ENCODE measurements at regions not wholly inside any gene's neighbourhood (a gene's known extent, or its start where the extent isn't known, plus 50 kb on each side); places are given as distances from the start of the nearest gene placed in this dataset.

- no peak for FAIRE-seq
- no peak overlapping the region for H3K14ac ChIP-seq (ENCODE audit: insufficient read length)
- no peak overlapping the region for H2AK5ac ChIP-seq (ENCODE audit: low read depth, low read length)
Observed at GRCh38 chr16:77643176-77643575, 79.1 kb upstream of the NUDT7 start.

More at GRCh38 chr16:77643176-77643575, 79.1 kb upstream of the NUDT7 start:
- ChIA-PET POLR2A (ENCODE audit: partially characterized antibody) (no interaction called here), CTCF (ENCODE audit: partially characterized antibody) (interaction anchor here (0.7 to 1.4 kb wide), 2 partner anchors 10 to 44 kb away, joined by 3 to 4 read pairs; no protein-coding TSS in a partner anchor)
- no peaks in the 10 kb centered on the region for H3K9me3 ChIP-seq (ENCODE audit: insufficient read depth in 2 of 2, low read depth in 1 of 2, low read length in 1 of 2)
- no peaks in the 10 kb centered on the region for H3K36me3 ChIP-seq (ENCODE audit: control insufficient read depth in 2 of 4, insufficient read depth in 4 of 4, low read length in 3 of 4)
- H2BK15ac ChIP-seq (ENCODE audit: low read length) = no peak overlapping the region
- no peak overlapping the region for H3K27ac ChIP-seq (ENCODE audit: low read depth, low read length)
- H3K79me2 ChIP-seq (ENCODE audit: control insufficient read depth in 1 of 2, insufficient read depth in 2 of 2, low read length in 2 of 2) = no peaks in the 10 kb centered on the region
- no peak overlapping the region for H2AFZ ChIP-seq (ENCODE audit: low read length)
- H3K23me2 ChIP-seq (ENCODE audit: low read depth, low read length) = no peaks in the 10 kb centered on the region
- H2BK20ac ChIP-seq (ENCODE audit: low read length) = no peak overlapping the region
- H3K9ac ChIP-seq (replicated peaks in 1 of 4; ENCODE audit: extremely low read depth in 1 of 4, low read depth in 3 of 4, low read length in 3 of 4) = no peak overlapping the region
- no peaks in the 10 kb centered on the region for H3K4me1 ChIP-seq (replicated peaks in 1 of 4; ENCODE audit: control insufficient read depth in 3 of 4, insufficient read depth in 4 of 4, low read length in 3 of 4)
- H3K4ac ChIP-seq (replicated peaks; ENCODE audit: insufficient read length, low read depth, low read length) = no peak overlapping the region
- H2BK120ac ChIP-seq (replicated peaks; ENCODE audit: low read depth, low read length) = no peak overlapping the region
- H3K79me1 ChIP-seq (ENCODE audit: low read depth, low read length) = no peaks in the 10 kb centered on the region
- H3K23ac ChIP-seq (ENCODE audit: insufficient read length) = no peak overlapping the region
- TF ChIP-seq SP2 (IDR thresholded peaks at IDR 0.05; ENCODE audit: low read length) (no peak), JUND (IDR thresholded peaks at IDR 0.05; ENCODE audit: low read length) (no peak), PHF8 (conservative IDR thresholded peaks at IDR 0.05; ENCODE audit: low read depth, low read length) (no peak), HDAC2 (IDR thresholded peaks at IDR 0.05; ENCODE audit: borderline replicate concordance in 1 of 2, low read depth in 2 of 2, low read length in 2 of 2) (no peak), CTBP2 (IDR thresholded peaks at IDR 0.05; ENCODE audit: borderline replicate concordance, insufficient read depth, insufficient read length, low read length) (no peak), ZNF274 (IDR thresholded peaks at IDR 0.05; ENCODE audit: borderline replicate concordance, extremely low read depth, low read length) (no peak), EP300 (IDR thresholded peaks at IDR 0.05; ENCODE audit: borderline replicate concordance in 1 of 2, low read depth in 2 of 2, low read length in 2 of 2) (no peak), KDM1A (IDR thresholded peaks at IDR 0.05; ENCODE audit: borderline replicate concordance, low read length) (no peak), CHD1 (IDR thresholded peaks at IDR 0.05; ENCODE audit: low read depth, low read length) (no peak), TEAD4 (IDR thresholded peaks at IDR 0.05; ENCODE audit: low read depth, low read length) (no peak)
- H4K8ac ChIP-seq (ENCODE audit: extremely low read depth, insufficient read depth, low read length) = no peak overlapping the region
- H4K20me1 ChIP-seq (replicated peaks in 1 of 2; ENCODE audit: control insufficient read depth in 1 of 2, insufficient read depth in 2 of 2, low read length in 2 of 2) = no peaks in the 10 kb centered on the region
- no peak for DNase-seq (ENCODE audit: low read depth in 1 of 2, low spot score in 2 of 2)
- H2BK5ac ChIP-seq (ENCODE audit: low read depth, low read length) = no peak overlapping the region
- no peak overlapping the region for H4K91ac ChIP-seq (replicated peaks; ENCODE audit: insufficient read length, low read length)
- H3K4me3 ChIP-seq (ENCODE audit: extremely low read depth in 1 of 4, insufficient read depth in 2 of 4, low read depth in 3 of 4, low read length in 4 of 4) = no peak overlapping the region
- H3K4me2 ChIP-seq (ENCODE audit: insufficient read depth in 1 of 2, low read depth in 2 of 2, low read length in 2 of 2) = no peak overlapping the region
- no peak overlapping the region for H2BK12ac ChIP-seq (ENCODE audit: low read depth, low read length)
- no peak overlapping the region for H3K56ac ChIP-seq (replicated peaks; ENCODE audit: insufficient read length, low read depth, low read length)
- H4K5ac ChIP-seq (ENCODE audit: insufficient read length, low read depth, low read length) = no peak overlapping the region
- H3K27me3 ChIP-seq (replicated peaks in 1 of 4; ENCODE audit: control insufficient read depth in 3 of 4, extremely low read depth in 1 of 4, insufficient read depth in 3 of 4, low read length in 3 of 4) = no peaks in the 10 kb centered on the region
- no peak overlapping the region for H3K18ac ChIP-seq (ENCODE audit: extremely low read depth, low read length)
- whole genome bisulfite sequencing, 2 experiments (ENCODE audit: extremely low coverage in 1 of 2, insufficient coverage in 1 of 2, insufficient read length in 1 of 2, insufficient replicate concordance in 2 of 2, low coverage in 1 of 2, low lambda C conversion rate in 2 of 2, missing lambda C conversion rate in 1 of 2) = 91% methylated on average over 5 of the region's 5 CpGs; no CpG with 5 or more reads in 1 of the 2 experiments

Measured in H1 (cell line).